ENCODE measurements at regions not wholly inside any gene's neighbourhood (a gene's known extent, or its start where the extent isn't known, plus 50 kb on each side); places are given as distances from the start of the nearest gene placed in this dataset.

GRCh38 chr1:213486488-213486887 lies 435.4 kb downstream of the RPS6KC1 start:
- Histone ChIP-seq H3K4me3 (ENCODE audit: low read depth, low read length, poor library complexity, severe bottlenecking) (no peak overlapping the region), H3K36me3 (ENCODE audit: insufficient read depth, low read length) (no peaks in the 10 kb centered on the region), H3K4me2 (ENCODE audit: low read length) (no peak overlapping the region), H4K20me1 (ENCODE audit: insufficient read depth, low read length) (no peaks in the 10 kb centered on the region), H3K27ac (ENCODE audit: low read depth, low read length, poor library complexity, severe bottlenecking) (no peak overlapping the region), H3K9me2 (ENCODE audit: low read depth, low read length) (no peaks in the 10 kb centered on the region), H2AFZ (ENCODE audit: low read length) (no peak overlapping the region), H3F3A (ENCODE audit: insufficient read depth, low read length) (no peaks in the 10 kb centered on the region), H3K9ac (ENCODE audit: low read length) (no peak overlapping the region), H3K27me3 (ENCODE audit: insufficient read depth, low read length) (no peaks in the 10 kb centered on the region), H3K4me1 (ENCODE audit: insufficient read depth, low read length, severe bottlenecking) (no peaks in the 10 kb centered on the region), H3K9me3 (ENCODE audit: low read length) (no peaks in the 10 kb centered on the region), H3K79me2 (ENCODE audit: insufficient read depth, low read length) (no peaks in the 10 kb centered on the region)
- TF ChIP-seq CTCF (IDR thresholded peaks at IDR 0.05; ENCODE audit: low read length): no peak
- TF ChIP-seq EZH2 (IDR thresholded peaks at IDR 0.05; ENCODE audit: borderline replicate concordance, low read length): no peak

DNA sequence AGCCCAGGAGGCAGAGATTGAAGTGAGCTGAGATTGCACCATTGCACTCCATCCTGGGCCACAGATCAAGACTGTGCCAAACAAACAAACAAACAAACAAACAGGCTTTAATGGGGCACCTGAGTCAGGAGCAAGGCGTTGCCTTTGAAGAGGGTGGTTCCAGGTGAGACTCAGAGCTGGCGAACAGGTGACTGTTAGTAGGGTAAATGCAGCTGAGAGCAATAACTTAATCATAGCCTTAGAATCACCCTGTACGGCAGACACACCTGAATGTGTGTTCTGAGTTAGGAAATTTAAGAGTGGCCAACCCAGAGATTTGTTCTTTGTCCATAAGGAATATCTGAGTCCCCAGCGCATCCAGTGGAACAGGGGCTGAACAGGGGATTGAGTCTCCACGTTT lies 440.4 kb downstream of the RPS6KC1 start:
- Histone ChIP-seq H3K4me3 (ENCODE audit: low read depth, low read length, poor library complexity, severe bottlenecking) (no peak overlapping the region), H2AFZ (ENCODE audit: low read length) (no peak overlapping the region), H3K36me3 (ENCODE audit: insufficient read depth, low read length) (no peaks in the 10 kb centered on the region), H3K9me3 (ENCODE audit: low read length) (no peaks in the 10 kb centered on the region), H3K9me2 (ENCODE audit: low read depth, low read length) (no peaks in the 10 kb centered on the region), H3K9ac (ENCODE audit: low read length) (no peak overlapping the region), H3K4me2 (ENCODE audit: low read length) (no peak overlapping the region), H4K20me1 (ENCODE audit: insufficient read depth, low read length) (no peaks in the 10 kb centered on the region), H3K27ac (ENCODE audit: low read depth, low read length, poor library complexity, severe bottlenecking) (no peak overlapping the region), H3F3A (ENCODE audit: insufficient read depth, low read length) (no peaks in the 10 kb centered on the region), H3K27me3 (ENCODE audit: insufficient read depth, low read length) (no peaks in the 10 kb centered on the region), H3K4me1 (ENCODE audit: insufficient read depth, low read length, severe bottlenecking) (no peaks in the 10 kb centered on the region), H3K79me2 (ENCODE audit: insufficient read depth, low read length) (no peaks in the 10 kb centered on the region)
- TF ChIP-seq EZH2 (IDR thresholded peaks at IDR 0.05; ENCODE audit: borderline replicate concordance, low read length) (no peak), CTCF (IDR thresholded peaks at IDR 0.05; ENCODE audit: low read length) (no peak)

DNA sequence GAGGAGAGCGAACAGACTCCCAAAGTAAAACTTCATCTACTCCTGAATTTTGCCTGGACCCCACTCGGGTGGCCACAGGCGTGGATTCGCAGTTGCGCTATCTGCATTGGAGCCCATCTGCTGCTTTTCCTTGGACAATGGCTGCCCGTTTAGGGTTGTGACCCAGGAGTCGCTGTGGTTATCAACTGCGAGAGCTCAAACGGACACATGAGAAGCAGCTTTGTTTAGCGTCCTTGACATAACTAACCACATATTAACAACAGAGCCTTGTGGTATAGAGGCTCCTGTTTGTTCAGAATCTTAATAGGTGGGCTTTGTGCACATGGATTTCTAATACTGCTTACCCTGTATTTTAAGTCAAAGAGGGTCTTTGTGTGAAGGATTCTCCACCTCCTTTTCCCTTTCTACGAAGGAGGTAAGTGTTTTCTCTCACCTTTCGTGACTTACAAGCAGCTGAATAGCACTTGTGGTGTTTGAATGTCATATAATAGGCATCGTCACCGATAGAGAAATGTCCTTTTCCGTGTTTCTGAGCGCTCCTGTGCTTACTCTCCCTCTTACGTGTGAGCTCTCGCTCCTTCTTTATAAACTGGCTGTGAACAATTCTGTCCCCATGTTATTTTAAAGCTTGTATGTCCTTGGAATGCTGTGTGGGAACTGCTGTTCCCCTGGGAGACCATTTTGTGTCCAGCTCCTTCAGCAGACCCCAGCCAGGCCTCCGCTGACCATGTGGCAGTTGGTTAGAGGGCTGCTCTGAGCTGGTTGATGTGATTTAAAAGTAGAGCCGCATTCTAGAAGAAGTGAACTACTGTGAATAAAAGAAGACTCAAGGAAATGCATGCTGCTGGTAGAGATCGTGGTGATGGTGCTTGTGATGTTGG lies 441.4 kb downstream of the RPS6KC1 start:
- Histone ChIP-seq H3K9ac (ENCODE audit: low read length) (no peak overlapping the region), H3K9me3 (ENCODE audit: low read length) (no peaks in the 10 kb centered on the region), H2AFZ (ENCODE audit: low read length) (no peak overlapping the region), H4K20me1 (ENCODE audit: insufficient read depth, low read length) (no peaks in the 10 kb centered on the region), H3K4me3 (ENCODE audit: low read depth, low read length, poor library complexity, severe bottlenecking) (no peak overlapping the region), H3K79me2 (ENCODE audit: insufficient read depth, low read length) (no peaks in the 10 kb centered on the region), H3K27ac (ENCODE audit: low read depth, low read length, poor library complexity, severe bottlenecking) (no peak overlapping the region), H3F3A (ENCODE audit: insufficient read depth, low read length) (no peaks in the 10 kb centered on the region), H3K27me3 (ENCODE audit: insufficient read depth, low read length) (no peaks in the 10 kb centered on the region), H3K36me3 (ENCODE audit: insufficient read depth, low read length) (no peaks in the 10 kb centered on the region), H3K4me2 (ENCODE audit: low read length) (no peak overlapping the region), H3K4me1 (ENCODE audit: insufficient read depth, low read length, severe bottlenecking) (no peaks in the 10 kb centered on the region), H3K9me2 (ENCODE audit: low read depth, low read length) (no peaks in the 10 kb centered on the region)
- TF ChIP-seq EZH2 (IDR thresholded peaks at IDR 0.05; ENCODE audit: borderline replicate concordance, low read length) (no peak), CTCF (IDR thresholded peaks at IDR 0.05; ENCODE audit: low read length) (no peak)

All from OCI-LY1 (cell line).